GM21825 (cell line): ENCODE measurements at regions not wholly inside any gene's neighbourhood (a gene's known extent, or its start where the extent isn't known, plus 50 kb on each side); places are given as distances from the start of the nearest gene placed in this dataset.

Experiments used
- ATAC-seq: cut with Tn5 transposase; IDR thresholded peaks from one replicate; pipeline ENCODE4 v1.9.1; 2021; ENCODE audit warnings: mild to moderate bottlenecking, moderate library complexity; ENCODE audit not compliant: unreplicated experiment

- ATAC-seq: no peak
Measured at GRCh38 chr4:11002961-11003360, 318.4 kb upstream of the CLNK start.

- no peak for ATAC-seq
Measured at GRCh38 chr4:10998846-10999245, 314.3 kb upstream of the CLNK start.

GRCh38 chr4:10984815-10985214 is 300.2 kb upstream of the CLNK start:
- ATAC-seq: no peak

- ATAC-seq: no peak
Measured at GRCh38 chr4:10983885-10984640, 299.5 kb upstream of the CLNK start.

- ATAC-seq: no peak
Measured at GRCh38 chr4:10983268-10983667, 298.7 kb upstream of the CLNK start.

GRCh38 chr4:10982305-10982704 is 297.7 kb upstream of the CLNK start:
- ATAC-seq: no peak

- ATAC-seq: no peak
Measured at GRCh38 chr4:10981576-10981975, 297.0 kb upstream of the CLNK start.

- no peak for ATAC-seq
Measured at GRCh38 chr4:10981096-10981495, 296.5 kb upstream of the CLNK start.

- ATAC-seq: no peak
Measured at GRCh38 chr4:10979032-10979431, 294.5 kb upstream of the CLNK start.

- peak; percentile 93 for ATAC-seq
Measured at GRCh38 chr4:10977534-10977933, 293.0 kb upstream of the CLNK start.

GRCh38 chr4:10974371-10974770 is 289.8 kb upstream of the CLNK start:
- ATAC-seq: no peak

- ATAC-seq: no peak
Measured at GRCh38 chr4:10973686-10974085, 289.1 kb upstream of the CLNK start.

GRCh38 chr4:10971800-10972401 is 287.3 kb upstream of the CLNK start:
- no peak for ATAC-seq

- ATAC-seq: no peak
Measured at GRCh38 chr4:10965196-10965595, 280.6 kb upstream of the CLNK start.

GRCh38 chr4:10963958-10964703 is 279.6 kb upstream of the CLNK start:
- ATAC-seq: no peak

- no peak for ATAC-seq
Measured at GRCh38 chr4:10963241-10963640, 278.7 kb upstream of the CLNK start.

- ATAC-seq: no peak
Measured at GRCh38 chr4:10962246-10962645, 277.7 kb upstream of the CLNK start.

GRCh38 chr4:10960389-10960788 is 275.8 kb upstream of the CLNK start:
- no peak for ATAC-seq

GRCh38 chr4:10959586-10959985 is 275.0 kb upstream of the CLNK start:
- no peak for ATAC-seq

- ATAC-seq: no peak
Measured at GRCh38 chr4:10958226-10958856, 273.8 kb upstream of the CLNK start.

GRCh38 chr4:10951306-10951705 is 266.7 kb upstream of the CLNK start:
- no peak for ATAC-seq
